Right lobe of liver (tissue), 4 donors: ENCODE measurements at regions not wholly inside any gene's neighbourhood (a gene's known extent, or its start where the extent isn't known, plus 50 kb on each side); places are given as distances from the start of the nearest gene placed in this dataset.

Experiments used
- POLR2A ChIP-seq: fragments of 450-650 bp; IDR thresholded peaks from one replicate; pipeline ENCODE4 v1.6.1; 2017; ENCODE audit warnings: antibody characterized with exemption, mild to moderate bottlenecking
- TF ChIP-seq, protein P1 (sequence below), 4 donors: fragments of 200-600 bp in 3 of 4; fragments of 450-650 bp in 1 of 4; IDR thresholded peaks; one replicate each; pipeline versions ENCODE4 v1.5.1 to v1.8.0; 2016 to 2022; ENCODE audit warnings: antibody characterized with exemption in 4 of 4, mild to moderate bottlenecking in 2 of 4
- donor health status: DM: no; HTN: no; CAD: no.
- donor health status: DM: no; HTN: no; CAD: no.
- donor health status: DM: no; HTN: yes; CAD: no.

DNA sequence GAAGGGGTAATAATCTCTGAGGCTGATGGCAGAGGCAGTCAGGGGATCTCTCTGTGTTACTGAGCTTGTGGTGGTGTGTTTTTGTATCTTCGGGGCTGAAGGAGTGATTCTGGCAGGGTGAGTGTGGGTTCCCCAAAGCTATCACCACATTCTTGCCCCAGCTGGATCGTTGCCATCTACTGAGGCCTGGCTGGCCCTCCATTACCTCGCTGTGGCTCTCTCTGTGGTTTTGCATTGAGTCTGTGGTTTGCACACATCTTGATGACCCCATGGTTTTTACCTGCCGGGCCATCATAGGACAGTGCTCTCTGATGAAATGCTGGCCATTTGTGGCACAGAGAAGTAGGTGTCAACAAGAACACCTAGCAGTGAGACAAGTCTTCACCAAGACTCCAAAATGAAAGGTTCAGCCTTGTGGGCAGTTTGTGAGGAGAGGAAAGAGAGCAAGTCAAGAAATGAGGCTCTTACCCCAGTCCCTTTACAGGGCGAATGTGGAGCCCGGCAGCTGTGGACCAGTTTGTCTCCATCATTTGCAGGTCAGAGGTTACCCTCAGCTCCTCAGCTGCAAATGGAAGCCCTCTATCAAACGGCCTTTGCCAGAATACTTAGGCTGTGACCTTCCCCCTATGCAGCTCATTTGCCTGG, 69.0 kb upstream of the NPAS1 start:
- TF ChIP-seq, protein P1, sequence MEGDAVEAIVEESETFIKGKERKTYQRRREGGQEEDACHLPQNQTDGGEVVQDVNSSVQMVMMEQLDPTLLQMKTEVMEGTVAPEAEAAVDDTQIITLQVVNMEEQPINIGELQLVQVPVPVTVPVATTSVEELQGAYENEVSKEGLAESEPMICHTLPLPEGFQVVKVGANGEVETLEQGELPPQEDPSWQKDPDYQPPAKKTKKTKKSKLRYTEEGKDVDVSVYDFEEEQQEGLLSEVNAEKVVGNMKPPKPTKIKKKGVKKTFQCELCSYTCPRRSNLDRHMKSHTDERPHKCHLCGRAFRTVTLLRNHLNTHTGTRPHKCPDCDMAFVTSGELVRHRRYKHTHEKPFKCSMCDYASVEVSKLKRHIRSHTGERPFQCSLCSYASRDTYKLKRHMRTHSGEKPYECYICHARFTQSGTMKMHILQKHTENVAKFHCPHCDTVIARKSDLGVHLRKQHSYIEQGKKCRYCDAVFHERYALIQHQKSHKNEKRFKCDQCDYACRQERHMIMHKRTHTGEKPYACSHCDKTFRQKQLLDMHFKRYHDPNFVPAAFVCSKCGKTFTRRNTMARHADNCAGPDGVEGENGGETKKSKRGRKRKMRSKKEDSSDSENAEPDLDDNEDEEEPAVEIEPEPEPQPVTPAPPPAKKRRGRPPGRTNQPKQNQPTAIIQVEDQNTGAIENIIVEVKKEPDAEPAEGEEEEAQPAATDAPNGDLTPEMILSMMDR (IDR thresholded peaks at IDR 0.05) = no peak
- TF ChIP-seq POLR2A = no peak
